ENCODE measurements at regions not wholly inside any gene's neighbourhood (a gene's known extent, or its start where the extent isn't known, plus 50 kb on each side); places are given as distances from the start of the nearest gene placed in this dataset.
"Not testable (repeated sequence)": the region's sequence is repeated elsewhere in the genome, so short reads cannot be mapped to it uniquely, and the experiment has no call there.

DNA sequence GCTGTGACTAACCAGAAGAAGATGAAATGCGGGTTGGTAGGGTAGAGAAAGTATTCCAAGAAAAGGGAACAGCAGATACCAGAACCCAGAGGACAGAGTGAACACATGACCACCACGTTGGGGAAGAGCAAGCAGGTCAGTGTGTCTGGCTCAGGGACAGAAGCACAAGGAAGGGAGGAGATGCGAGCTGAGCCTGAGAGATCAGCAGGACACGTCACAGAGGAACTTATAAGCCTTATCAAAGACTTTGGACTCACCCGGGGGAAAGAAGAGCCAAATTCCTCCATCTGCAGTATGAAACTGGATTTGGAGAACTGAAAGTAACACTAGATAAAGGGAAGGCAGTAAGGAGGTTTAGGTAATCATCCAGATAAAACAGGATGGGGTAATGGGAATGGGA lies 232.1 kb upstream of the NPVF start:
- ChIA-PET POLR2A (ENCODE audit: low non-redundant PET) (no interaction called here), CTCF (no interaction called here)
- DNase-seq (ENCODE audit: low spot score) = no peak
- no peak overlapping the region for H3K27ac ChIP-seq
- TF ChIP-seq, protein P1, sequence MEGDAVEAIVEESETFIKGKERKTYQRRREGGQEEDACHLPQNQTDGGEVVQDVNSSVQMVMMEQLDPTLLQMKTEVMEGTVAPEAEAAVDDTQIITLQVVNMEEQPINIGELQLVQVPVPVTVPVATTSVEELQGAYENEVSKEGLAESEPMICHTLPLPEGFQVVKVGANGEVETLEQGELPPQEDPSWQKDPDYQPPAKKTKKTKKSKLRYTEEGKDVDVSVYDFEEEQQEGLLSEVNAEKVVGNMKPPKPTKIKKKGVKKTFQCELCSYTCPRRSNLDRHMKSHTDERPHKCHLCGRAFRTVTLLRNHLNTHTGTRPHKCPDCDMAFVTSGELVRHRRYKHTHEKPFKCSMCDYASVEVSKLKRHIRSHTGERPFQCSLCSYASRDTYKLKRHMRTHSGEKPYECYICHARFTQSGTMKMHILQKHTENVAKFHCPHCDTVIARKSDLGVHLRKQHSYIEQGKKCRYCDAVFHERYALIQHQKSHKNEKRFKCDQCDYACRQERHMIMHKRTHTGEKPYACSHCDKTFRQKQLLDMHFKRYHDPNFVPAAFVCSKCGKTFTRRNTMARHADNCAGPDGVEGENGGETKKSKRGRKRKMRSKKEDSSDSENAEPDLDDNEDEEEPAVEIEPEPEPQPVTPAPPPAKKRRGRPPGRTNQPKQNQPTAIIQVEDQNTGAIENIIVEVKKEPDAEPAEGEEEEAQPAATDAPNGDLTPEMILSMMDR (conservative IDR thresholded peaks at IDR 0.05; ENCODE audit: low read depth) = no peak

DNA sequence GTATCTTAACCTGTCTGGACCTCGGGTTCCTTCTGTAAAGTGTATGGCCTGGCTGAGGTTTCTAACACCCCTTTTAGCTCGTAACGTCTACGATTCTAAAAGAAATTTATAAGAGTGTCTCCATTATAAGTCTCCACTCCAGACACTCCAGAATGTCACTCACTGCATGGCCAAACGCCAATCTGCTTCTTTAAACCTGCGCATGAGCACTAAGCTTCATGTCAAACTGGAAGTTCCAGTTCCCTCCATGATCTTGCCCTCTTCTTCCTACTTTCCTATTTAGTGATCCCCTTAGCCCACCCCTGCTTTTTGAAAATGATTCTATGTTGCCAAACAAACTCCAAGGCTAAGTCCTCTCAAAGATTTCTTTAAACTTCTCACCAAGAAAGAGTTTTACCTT lies 241.4 kb upstream of the NPVF start:
- TF ChIP-seq, protein P1 (conservative IDR thresholded peaks at IDR 0.05; ENCODE audit: low read depth) = no peak
- ChIA-PET CTCF (no interaction called here), POLR2A (ENCODE audit: low non-redundant PET) (no interaction called here)
- no peak for DNase-seq (ENCODE audit: low spot score)
- no peak overlapping the region for H3K27ac ChIP-seq

DNA sequence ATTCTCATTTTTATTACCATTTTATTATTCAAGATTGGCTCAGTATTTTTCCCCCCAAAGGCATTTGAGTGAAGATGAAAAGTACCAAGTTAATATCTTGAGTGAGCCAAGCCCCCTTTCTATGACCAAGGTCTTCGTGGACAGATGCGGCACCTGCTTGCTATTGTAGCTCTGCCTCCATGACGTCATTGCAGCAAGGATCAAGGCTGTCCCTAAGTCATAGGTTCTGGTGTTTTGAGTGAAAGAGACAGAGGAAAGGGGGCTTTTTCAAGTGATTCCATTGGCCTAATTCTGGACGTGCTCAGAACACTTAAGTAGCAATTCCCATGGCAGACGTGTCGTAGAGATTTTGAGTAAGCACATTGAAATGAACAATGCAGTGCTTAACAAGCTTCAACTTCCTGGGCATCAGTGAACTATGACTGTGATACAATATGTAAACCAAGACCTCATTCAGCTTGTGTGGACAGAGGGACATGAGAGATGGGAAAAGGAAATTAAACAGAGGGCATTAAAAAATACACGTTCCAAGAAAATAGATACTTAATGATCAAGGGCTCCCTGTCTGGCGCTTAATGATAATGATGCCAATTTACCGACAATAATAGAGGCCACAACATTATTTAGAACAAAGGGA lies 248.7 kb upstream of the NPVF start:
- no peak overlapping the region for H3K27ac ChIP-seq
- POLR2A ChIA-PET (ENCODE audit: low non-redundant PET) = no interaction called here
- no peak for DNase-seq (ENCODE audit: low spot score)
- TF ChIP-seq, protein P1 (conservative IDR thresholded peaks at IDR 0.05; ENCODE audit: low read depth) = no peak
- CTCF ChIA-PET = interaction anchor here (0.5 to 0.6 kb wide), 2 partner anchors 49 to 177 kb away, joined by 3 to 4 read pairs; no protein-coding TSS in a partner anchor

DNA sequence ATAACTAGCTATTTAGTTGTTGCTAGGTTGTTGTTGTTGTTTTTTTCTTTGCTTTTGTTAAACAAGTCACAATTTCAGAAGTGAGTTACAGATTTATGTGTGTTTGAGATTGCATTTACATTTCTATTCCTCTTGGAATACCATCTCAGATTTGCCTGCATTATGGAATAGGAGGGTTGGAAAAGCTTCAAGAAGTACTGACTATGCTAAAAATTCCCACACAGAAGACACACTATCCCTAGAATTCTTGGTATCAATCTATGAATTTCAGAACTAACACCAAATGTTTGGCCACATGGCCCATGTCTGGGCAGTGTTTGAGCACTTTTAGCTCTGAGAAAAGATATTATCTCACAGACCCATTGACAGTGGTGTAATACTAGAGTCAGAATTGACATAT lies 249.9 kb upstream of the NPVF start:
- H3K27ac ChIP-seq; POLR2A ChIA-PET (ENCODE audit: low non-redundant PET); CTCF ChIA-PET; DNase-seq (ENCODE audit: low spot score): not testable (repeated sequence)

DNA sequence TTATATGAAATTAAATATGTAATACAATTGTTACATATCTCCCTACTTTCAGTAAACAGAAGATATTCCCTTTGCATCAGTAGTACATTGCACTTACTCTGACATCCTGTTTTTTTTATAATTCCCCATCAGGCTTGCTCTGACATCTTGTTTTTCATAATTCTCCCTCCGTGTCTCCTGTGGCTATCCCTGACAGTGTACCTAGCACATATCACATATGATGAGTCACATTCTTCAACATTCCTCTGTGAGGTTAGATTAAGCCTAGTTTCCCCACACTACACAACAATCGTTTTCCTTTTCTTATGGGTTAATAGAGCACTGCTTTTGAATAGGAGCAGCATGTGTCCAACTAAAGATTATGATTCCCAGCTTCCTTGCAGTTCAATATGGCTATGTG lies 250.6 kb upstream of the NPVF start:
- H3K27ac ChIP-seq = no peak overlapping the region
- peak; percentile 3 for DNase-seq (ENCODE audit: low spot score)
- POLR2A ChIA-PET (ENCODE audit: low non-redundant PET) = no interaction called here
- CTCF ChIA-PET = no interaction called here
- TF ChIP-seq, protein P1 (conservative IDR thresholded peaks at IDR 0.05; ENCODE audit: low read depth) = no peak

DNA sequence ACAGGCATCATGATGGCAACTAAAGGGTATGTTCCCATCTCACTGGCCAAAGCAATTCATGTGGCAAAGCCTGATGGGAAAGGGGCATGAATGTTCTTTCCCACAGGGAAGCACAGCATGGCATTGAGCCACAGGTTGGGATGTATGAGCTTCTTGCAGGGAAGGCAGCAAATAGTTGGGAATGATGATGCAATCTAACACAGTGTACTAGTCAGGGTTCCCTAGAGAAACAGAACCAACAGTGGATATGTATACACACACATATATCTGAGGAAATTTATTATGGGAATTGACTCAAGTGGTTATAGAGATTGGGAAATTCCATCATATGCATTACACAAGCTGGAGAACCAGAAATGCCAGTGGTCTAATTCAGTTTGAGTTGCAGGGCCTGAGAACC lies 253.6 kb upstream of the NPVF start:
- ChIA-PET POLR2A (ENCODE audit: low non-redundant PET) (no interaction called here), CTCF (no interaction called here)
- no peak overlapping the region for H3K27ac ChIP-seq

DNA sequence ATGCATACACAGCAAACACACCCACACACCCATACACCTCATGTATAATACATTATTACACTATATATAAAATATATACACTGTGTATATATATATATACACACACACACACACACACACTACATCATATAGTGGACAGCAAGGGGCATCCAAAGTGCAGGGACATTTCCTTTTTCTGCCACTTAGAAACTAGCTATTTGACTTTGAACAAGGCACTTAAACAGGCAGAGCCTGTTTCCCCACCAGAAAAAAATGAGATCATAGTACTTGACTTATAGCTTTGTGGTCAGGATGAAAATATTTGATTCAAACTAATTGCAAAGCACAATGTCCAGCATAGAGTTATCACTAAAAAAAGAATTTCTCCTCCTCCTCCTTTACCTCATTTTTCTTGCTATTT lies 254.3 kb upstream of the NPVF start:
- H3K27ac ChIP-seq = no peak overlapping the region
- ChIA-PET CTCF (no interaction called here), POLR2A (ENCODE audit: low non-redundant PET) (no interaction called here)
- TF ChIP-seq, protein P1 (conservative IDR thresholded peaks at IDR 0.05; ENCODE audit: low read depth) = no peak
- no peak for DNase-seq (ENCODE audit: low spot score)

More for the DNA sequence above, 253.6 kb upstream of the NPVF start:
- TF ChIP-seq, protein P1 (conservative IDR thresholded peaks at IDR 0.05; ENCODE audit: low read depth) = no peak
- no peak for DNase-seq (ENCODE audit: low spot score)

Measured in RWPE1 (cell line).